CD4-positive, alpha-beta T cell treated with Interleukin-1 beta for 1 hour (primary cell): ENCODE measurements at regions not wholly inside any gene's neighbourhood (a gene's known extent, or its start where the extent isn't known, plus 50 kb on each side); places are given as distances from the start of the nearest gene placed in this dataset.
A peak's percentile ranks its signal among the peaks of the same experiment; 100 is the strongest.

Experiments used
- DNase-seq, 2 donors: peaks; one replicate each; pipeline ENCODE4 v3.0.0-alpha.2; 2020 to 2022

- no peak for DNase-seq
Observed at GRCh38 chr10:128431506-128431905, 305.3 kb upstream of the MKI67 start.

GRCh38 chr10:128432011-128432410 lies 305.8 kb upstream of the MKI67 start:
- DNase-seq, result no peak

GRCh38 chr10:128432423-128432822 lies 306.2 kb upstream of the MKI67 start:
- DNase-seq, result no peak

- no peak for DNase-seq
Observed at GRCh38 chr10:128435811-128436210, 309.6 kb upstream of the MKI67 start.

GRCh38 chr10:128437786-128438345 lies 311.6 kb upstream of the MKI67 start:
- no peak for DNase-seq

GRCh38 chr10:128438417-128439063 lies 312.3 kb upstream of the MKI67 start:
- DNase-seq, result no peak

- DNase-seq, result no peak
Observed at GRCh38 chr10:128440513-128441160, 314.4 kb upstream of the MKI67 start.

GRCh38 chr10:128443925-128444518 lies 317.8 kb upstream of the MKI67 start:
- DNase-seq, result no peak

GRCh38 chr10:128448796-128449195 lies 322.6 kb upstream of the MKI67 start:
- no peak for DNase-seq

- DNase-seq, result no peak
Observed at GRCh38 chr10:128451879-128452278, 325.7 kb upstream of the MKI67 start.

- no peak for DNase-seq
Observed at GRCh38 chr10:128456271-128456670, 330.0 kb upstream of the MKI67 start.

- no peak for DNase-seq
Observed at GRCh38 chr10:128457136-128457535, 330.9 kb upstream of the MKI67 start.

GRCh38 chr10:128461991-128462390 lies 335.8 kb upstream of the MKI67 start:
- no peak for DNase-seq

- DNase-seq, result no peak
Observed at GRCh38 chr10:128462844-128463243, 336.6 kb upstream of the MKI67 start.

GRCh38 chr10:128463991-128464760 lies 338.0 kb upstream of the MKI67 start:
- peak in 1 of 2 donors; percentile 20 for DNase-seq

GRCh38 chr10:128465697-128466096 lies 339.5 kb upstream of the MKI67 start:
- DNase-seq, result no peak

- DNase-seq, result no peak
Observed at GRCh38 chr10:128466831-128467371, 340.7 kb upstream of the MKI67 start.

- no peak for DNase-seq
Observed at GRCh38 chr10:128468462-128468861, 342.2 kb upstream of the MKI67 start.

- DNase-seq, result no peak
Observed at GRCh38 chr10:128469515-128469914, 343.3 kb upstream of the MKI67 start.

- no peak for DNase-seq
Observed at GRCh38 chr10:128470321-128470965, 344.2 kb upstream of the MKI67 start.

GRCh38 chr10:128471151-128471550 lies 344.9 kb upstream of the MKI67 start:
- no peak for DNase-seq

- no peak for DNase-seq
Observed at GRCh38 chr10:128472196-128472595, 346.0 kb upstream of the MKI67 start.
